Stimulated activated CD8-positive, alpha-beta memory T cell treated with anti-CD3 and anti-CD28 coated beads, Interleukin-2, amount 100 ng/mL, for 48 hours (primary cell): ENCODE measurements at regions not wholly inside any gene's neighbourhood (a gene's known extent, or its start where the extent isn't known, plus 50 kb on each side); places are given as distances from the start of the nearest gene placed in this dataset.

Experiments used
- DNase-seq, 2 donors: peaks; one replicate each; pipeline ENCODE4 v3.0.0-alpha.2; 2020; ENCODE audit warnings: low read depth in 2 of 2

DNA sequence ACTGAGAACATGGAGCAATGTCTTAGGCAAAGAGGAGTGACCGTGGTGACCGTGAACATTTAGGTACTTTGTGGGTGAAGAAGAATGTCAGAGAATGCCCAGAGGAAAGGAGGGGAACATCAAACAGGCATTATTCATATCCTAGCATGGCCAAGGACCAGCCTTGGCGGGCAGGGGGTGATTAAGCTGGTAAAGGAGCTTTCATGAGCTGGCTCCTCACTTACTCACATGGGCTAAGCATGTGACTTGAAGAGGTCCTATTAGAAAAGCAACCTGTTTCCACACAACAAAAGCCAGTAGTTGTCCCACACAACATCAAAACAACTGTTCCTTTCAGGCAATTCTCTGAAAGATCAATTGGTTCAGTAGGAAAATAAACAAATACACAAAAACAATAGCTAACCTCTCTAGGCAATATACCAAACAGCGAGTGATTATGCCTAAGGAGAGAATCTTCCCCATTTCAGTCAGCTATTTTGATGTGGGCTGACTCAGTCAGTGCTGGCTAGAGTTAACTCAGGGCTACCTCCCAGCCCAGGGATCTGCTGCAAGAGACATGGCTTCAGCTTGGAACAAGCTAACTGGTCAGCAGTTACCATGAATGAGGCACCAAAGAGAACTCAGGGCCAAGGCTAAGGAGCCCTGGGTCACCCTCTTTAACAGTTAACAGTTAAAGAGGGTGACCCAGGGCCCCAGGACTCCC, 283.5 kb downstream of the ARHGAP12 start:
- no peak for DNase-seq

- no peak for DNase-seq
Measured at GRCh38 chr10:31642281-31642680, 286.4 kb downstream of the ARHGAP12 start.

GRCh38 chr10:31635415-31636065, 293.1 kb downstream of the ARHGAP12 start:
- DNase-seq, result no peak

GRCh38 chr10:31635009-31635408, 293.6 kb downstream of the ARHGAP12 start:
- no peak for DNase-seq

- DNase-seq, result no peak
Measured at GRCh38 chr10:31630861-31631567, 297.6 kb downstream of the ARHGAP12 start.

GRCh38 chr10:31625566-31625965, 303.1 kb downstream of the ARHGAP12 start:
- no peak for DNase-seq

GRCh38 chr10:31624611-31625010, 304.0 kb downstream of the ARHGAP12 start:
- DNase-seq, result no peak

DNA sequence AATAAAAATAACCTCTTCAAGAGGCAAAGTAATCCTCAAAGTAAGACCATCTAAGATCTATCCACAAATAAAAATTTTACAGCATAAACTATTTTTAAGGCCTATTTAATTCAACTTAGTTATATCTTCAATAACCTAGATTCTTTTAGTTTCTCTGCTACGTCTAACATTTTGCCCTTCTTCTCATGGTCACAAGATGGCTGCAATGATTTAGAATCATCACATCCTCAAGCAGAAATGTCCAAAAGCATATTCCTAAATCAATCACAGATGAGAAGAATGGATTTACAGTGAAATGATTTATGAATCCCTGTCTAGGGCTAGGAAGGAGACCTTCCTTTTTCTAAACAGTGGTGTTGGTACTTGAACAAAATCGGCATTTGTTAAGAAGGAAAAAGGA, 304.7 kb downstream of the ARHGAP12 start:
- no peak for DNase-seq

DNA sequence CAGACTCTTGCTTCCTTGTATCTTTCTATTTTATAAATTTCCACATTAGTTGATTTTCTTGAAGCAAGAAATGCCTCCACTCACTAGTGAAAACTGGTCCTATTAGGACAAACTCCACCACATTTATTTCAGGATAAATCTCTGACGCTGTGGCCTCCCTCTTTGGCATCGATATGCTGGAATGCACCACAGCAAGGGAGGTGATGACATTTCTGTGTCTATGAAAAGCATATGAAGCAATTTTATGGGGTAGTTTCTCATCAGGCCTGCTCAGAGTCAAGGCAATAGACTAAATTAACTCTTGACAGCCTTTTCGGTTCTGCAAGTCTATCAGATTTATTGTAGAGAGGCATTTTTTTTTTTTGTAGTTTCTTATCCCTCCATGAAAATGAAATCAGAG, 304.4 kb downstream of the ZEB1 start:
- DNase-seq, result no peak

GRCh38 chr10:31622978-31623377, 304.0 kb downstream of the ZEB1 start:
- DNase-seq, result no peak

GRCh38 chr10:31621733-31622132, 302.7 kb downstream of the ZEB1 start:
- no peak for DNase-seq

- no peak for DNase-seq
Measured at GRCh38 chr10:31620226-31621151, 301.5 kb downstream of the ZEB1 start.

DNA sequence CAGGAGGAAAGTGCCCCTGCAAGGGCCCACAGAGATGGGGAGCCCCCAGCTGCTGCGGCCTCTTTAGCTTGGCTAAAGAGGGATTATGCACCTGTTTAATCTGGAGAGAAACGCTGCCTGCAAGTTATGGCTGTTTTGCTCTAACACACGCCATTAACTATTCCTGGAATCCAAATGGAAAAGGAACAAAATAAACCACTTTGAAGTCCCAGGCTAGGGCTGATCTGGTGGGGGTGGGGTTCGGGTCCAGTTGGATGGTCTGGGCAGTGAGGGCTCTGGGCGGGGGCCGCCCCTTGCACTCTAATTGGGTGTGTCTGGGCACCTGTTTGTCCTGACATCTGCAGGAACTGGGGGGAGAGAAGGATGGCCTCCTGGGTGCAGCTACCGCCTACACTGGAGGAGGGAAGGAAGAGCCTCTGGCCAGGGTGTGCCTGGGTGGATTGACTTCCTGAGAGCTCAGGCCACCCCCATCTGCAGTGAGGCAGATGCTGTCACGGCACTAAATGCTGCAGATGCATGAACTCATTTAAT, 300.6 kb downstream of the ZEB1 start:
- DNase-seq, result no peak

GRCh38 chr10:31618541-31619291, 299.7 kb downstream of the ZEB1 start:
- DNase-seq, result no peak

DNA sequence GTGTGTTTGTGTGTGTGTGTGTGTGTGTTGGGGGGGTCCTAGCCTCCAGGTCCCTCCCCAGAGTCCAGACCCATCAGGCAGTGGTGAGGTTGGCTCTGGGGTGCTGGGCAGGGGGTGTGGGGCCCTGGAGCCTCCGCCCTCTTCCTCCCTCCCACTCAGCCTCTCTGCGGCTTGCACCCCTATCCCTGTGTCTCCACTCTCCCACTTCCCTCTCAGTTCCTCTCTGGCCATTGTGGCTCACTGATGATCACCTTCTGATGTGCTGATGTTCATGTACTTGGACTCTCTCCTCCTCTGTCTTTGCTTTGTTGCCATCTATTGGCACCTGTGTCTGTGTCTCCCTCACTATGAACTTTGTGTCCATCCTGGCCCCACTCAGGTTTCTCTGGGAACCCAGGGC, 298.7 kb downstream of the ZEB1 start:
- no peak for DNase-seq

DNA sequence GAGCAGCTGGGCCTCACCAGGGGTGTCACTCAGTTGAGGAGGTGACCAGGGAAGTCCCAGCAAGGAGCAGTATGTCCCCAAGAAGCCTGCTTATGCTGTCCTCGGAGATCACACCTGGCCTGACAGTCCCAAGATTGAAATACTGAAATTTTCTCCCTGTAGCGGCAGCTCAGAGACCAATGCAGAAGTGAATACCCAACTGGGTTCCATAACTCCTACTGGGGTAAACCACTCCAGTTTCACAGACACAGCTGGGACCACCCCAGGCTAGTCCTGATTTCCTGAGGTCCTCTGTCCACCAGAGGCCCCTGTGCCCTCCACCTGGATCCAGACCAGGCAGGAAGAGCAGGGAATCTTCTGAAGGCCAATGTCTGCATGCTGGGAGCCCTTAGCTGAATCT, 298.1 kb downstream of the ZEB1 start:
- DNase-seq, result no peak

- DNase-seq, result no peak
Measured at GRCh38 chr10:31615129-31615528, 296.1 kb downstream of the ZEB1 start.

DNA sequence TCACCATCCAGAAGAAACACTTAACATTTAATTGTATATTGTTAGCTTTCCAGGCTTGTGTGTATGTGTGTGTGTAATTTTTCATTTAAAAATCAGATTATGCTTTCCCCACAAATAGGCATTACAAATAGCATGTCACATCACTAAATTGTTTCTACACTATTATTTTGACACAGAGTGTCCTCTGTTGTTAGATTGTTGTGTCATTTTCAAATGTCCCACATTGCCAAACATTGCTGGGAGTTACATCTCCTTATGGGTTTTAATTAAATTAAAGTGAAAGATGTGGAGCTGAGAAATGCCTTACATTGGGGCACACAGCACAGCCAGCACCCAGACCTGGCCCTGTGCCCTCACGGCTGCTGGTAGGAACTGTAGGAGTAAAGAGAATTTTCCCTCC, 295.6 kb downstream of the ZEB1 start:
- DNase-seq, result no peak

DNA sequence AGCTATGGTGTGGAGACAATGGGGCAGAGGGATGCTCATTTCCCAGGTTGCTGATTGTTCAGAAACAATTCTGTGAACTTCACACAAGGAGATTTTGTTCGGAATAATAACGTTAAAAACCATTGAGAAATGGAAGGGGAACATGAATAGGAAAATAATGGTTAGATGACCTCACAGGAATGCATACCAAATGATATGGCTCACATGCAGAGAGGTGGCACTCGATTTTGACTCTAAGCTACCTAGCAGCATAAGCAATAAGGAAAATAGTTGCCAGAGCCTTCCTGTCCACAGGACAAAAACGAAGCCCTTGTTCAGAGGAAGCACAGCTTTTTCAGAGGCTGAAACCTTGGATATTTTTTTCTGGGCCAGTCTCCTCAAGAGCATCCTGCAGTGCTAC, 293.1 kb downstream of the ZEB1 start:
- no peak for DNase-seq

GRCh38 chr10:31611161-31611560, 292.1 kb downstream of the ZEB1 start:
- DNase-seq, result no peak

DNA sequence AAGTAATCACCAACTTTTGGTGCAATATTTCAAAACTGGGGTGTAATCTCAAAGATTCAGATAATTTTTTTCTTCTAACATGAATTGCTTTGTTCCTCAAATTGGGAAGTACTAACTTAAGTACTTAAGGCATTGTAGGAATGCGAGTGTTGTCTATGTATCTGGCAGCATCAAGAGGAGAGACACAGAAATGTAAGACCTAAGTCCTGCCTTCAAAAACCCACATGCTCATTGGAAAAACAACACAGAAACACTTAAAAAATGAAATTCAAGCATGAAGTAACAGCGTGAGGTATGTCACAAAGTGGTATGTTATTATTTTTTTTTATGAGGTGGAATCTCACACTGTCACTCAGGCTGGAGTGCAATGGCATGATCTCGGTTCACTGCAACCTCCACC, 288.5 kb downstream of the ZEB1 start:
- DNase-seq, result no peak
